CD4-positive, alpha-beta T cell treated with Interferon gamma for 1 hour (primary cell): ENCODE measurements at regions not wholly inside any gene's neighbourhood (a gene's known extent, or its start where the extent isn't known, plus 50 kb on each side); places are given as distances from the start of the nearest gene placed in this dataset.

Experiments
- DNase-seq: peaks from one replicate; pipeline ENCODE4 v3.0.0-alpha.2; 2020

DNA sequence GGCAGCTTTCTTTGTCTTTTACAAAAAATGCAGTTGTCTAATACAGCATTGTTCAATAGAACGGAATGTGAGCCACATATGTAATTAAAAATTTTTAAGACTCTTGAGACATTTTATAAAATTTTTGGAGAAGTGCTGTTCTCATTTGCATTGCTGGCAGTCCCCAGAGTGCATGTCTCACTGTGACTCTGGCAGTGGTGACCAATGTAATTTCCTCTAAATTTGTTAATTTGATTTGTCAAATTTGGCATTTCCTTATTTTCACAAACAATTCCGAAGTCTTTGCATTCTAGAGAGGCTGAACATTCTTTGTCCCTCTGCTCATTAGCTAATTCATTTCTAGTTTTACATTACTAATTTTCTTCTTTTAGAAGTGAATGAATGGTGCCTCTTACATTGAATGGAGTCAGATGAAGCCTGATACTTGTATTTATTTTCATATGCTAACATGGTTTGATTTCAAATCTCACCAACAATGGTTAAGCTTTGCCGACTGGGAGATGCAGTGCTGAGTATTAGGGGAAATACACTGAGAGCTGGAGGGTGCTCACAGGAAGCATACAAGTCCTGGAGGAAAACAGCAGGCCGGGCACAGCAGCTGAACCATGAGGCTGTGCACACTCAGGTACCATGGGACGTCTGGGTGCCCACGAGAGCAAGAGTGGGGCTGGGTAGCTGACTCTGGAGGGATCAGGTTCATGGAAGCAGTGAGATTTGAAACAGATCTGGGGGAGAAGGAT is 68.5 kb upstream of the ARMC2 start:
- DNase-seq = peak; percentile 7

DNA sequence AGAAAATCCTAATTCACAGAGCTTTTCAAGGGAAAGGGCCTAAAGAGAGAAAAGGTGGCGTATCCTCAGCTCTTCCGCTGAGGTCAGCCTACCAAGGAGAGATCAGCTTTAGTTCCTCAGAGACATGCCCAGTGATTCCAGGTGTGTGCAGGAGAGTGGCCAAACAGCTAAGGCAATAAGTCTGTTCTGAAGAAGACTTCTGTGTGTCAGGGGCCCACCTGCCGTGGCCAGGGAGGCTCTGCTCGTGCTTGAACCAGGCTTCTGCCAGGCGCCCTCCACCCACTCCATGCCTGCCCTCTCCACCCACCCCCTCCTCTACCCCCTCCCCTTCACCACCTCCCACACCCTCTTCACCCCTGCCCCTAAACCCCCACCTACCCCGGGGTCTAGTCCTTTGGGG is 67.4 kb upstream of the ARMC2 start:
- DNase-seq = no peak

DNA sequence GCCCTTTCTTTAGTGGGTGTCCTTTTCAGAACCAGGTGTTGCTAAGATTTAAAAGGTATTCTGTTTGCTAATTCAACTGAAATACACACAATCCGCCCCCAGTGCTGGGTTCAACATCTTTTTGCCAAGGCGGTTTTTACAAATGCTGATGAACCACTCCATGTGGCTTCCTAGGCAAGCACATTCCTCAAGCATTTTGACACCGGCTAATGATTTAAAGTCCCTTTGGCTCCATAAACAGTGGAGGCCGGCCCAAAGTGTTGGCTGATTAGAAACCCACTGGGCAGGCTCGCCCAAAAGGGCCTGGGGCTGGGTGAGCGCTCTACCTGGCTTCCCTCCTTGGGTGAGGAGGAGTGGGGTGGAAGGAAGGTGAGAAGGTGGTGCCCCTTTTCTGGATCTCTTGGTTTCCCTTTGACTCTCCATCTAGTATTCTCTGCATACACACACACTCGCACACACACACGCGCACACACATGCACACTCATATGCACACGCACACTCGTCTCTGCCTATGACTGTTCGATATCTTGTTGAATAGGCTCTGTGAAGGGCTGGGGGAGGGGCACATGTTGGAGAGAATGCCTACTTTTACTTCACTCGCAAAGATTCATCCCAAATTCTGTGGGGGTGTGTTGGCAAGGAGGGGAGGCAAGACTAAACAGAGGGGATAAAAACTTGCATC is 66.7 kb upstream of the ARMC2 start:
- no peak for DNase-seq

DNA sequence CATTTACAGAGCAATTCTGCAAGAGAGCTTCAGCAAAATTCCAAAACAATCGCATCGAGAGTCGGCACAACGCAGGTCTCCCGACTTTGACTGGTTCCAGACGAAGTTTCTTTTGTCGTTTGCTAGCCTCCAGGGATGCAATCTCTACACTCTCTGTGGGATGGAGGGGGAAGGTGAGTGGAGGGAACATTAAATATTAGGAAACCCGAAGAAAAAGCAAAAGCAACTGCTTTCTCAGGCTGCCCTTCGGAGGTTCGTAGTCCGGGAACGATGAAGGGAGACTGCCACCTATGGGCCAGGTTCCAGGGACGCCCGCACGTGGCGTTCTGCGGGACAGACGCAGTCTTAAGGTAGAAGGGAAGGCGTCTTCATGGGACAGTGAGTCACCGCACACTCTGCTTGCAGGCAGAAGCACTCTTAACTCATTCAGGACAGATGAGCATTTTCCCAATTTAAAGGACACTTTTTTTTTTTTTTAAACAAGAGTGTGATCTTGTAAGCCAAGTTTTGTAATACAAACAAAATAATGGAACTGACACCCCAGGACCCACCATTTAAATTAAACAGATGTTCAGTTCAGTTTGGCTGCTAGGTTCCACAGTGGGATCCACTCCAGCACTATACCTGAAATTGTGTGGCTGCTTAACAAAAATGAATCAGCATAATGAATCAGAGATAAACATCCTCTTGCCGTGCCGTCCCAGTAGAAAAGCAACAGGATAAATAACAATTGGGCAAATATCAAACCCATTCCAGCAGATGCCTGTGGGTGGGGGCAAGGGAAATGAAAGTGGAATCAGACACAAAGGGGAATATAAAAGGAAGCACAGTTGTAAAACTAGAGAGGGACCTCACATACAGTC is 65.8 kb upstream of the ARMC2 start:
- DNase-seq = peak; percentile 78

DNA sequence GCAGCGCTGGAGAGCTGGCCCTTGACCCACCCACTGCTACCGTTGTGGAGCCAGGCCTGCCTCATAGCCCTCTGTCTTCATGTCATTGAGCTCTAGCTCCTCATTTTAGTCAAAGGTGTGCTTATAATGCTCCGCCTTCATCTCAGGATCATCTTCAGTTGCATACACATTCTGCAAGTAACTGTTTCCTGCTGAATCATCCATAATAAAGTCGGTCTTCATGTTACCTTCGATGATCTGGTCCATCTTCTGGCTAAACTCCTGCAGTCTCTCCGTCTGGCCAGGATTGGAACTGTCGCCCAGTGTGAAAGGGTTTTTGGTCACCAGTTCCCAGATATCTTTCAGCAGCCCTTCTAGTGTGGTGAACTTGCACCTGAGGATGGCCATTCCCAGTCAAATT is 62.6 kb upstream of the ARMC2 start:
- DNase-seq = no peak

DNA sequence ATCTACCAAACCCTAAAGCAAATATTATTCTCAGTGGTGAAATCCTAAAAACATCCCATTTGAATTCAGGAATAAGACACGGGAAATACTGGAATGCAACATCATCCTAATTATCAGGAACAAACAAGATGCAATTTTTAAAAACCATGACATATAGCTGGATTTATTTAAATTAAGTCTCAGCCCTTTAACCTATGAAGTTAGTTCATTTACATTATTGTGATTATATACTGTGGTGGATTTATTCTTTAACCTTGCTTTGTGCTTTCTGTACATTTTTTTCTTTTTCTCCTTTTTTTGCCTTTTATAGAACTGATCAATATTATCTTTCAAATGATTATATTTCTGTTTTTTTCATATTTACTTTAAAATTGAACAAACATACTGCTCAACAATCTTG is 59.8 kb upstream of the ARMC2 start:
- DNase-seq = no peak

DNA sequence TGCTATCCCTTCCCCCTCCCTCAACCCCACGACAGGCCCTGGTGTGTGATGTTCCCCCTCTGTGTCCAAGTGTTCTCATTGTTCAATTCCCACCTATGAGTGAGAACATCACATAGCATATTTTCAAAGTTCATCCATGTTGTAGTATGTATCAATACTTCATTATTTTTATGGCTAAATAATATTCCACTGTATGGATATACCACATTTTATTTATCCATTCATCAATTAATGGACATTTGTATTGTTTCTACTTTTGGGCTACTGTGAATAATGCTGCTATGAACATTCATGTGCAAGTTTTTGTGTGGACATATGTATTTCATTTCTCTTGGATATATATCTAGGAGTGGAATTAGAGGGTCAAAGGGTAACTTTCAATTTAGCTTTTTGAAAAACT is 58.7 kb upstream of the ARMC2 start:
- no peak for DNase-seq

DNA sequence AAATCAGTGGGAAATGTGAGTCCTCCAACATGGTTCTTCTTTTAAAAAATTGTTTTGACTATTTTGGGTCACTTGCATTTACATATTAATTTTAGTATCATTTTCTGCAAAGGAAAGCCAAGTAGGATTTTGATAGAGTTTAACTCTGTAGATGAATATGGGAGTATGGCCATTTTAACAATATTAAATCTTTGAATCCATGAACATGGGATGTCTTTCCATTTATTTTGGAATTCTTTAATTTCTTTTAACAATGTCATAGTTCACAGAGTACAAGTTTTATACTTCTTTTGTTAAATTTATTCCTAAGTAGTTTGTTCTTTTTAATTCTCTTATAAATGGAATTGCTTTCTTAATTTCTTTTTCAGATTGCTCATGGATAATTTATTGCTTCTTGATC is 56.5 kb upstream of the ARMC2 start:
- no peak for DNase-seq

DNA sequence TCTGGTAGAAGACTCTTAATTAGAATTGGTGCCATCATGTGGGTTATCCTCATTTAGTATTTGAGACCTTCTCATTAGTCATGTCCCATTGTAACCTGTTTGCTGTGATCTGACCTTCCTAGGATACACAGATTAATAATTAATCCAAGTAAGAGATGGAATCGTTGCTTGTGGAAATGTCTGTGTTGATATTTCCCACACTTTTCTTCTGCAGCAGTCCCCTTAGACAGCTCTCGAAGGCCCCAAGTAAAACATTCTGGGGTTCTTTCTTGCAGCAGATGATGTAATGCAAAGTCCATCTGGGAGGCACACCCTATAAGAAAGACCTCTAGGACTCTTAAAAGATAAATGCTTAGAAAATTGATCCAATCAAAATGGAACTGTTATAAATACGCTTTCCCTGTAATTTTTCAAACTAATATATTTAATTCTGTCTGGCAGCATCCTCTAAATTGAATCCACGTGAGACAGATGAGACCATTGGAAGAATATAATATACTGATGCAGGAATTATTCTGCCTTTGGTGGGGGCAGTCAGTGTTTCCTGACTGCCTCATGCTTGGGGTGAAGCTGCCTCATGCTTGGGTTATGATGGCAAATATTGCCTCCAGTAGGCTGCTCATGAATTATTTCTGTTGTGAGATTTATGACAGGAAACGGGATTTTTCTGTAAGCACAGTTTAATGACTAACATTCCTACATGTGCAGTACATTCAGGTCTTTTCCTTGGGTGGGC is 54.5 kb upstream of the ARMC2 start:
- DNase-seq = no peak

DNA sequence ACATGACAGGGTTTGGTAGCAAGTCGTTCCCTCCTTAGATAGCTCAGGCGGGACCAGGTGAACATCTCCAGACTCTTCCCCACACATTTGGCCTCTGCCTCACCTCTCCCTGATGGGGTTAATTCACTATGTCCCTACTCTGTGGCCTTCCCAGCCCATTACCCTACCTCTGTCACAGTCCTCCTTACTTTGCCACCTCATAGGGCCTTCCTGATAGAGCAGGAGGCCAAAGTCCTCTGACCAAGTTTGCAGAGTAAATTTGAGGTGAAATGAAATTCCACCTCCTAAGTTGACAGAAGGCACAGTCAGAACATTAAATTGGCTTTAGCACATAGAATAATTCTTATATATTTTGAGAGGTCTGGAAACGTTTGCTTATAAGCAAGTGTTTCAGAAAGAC is 53.1 kb upstream of the ARMC2 start:
- DNase-seq = no peak

DNA sequence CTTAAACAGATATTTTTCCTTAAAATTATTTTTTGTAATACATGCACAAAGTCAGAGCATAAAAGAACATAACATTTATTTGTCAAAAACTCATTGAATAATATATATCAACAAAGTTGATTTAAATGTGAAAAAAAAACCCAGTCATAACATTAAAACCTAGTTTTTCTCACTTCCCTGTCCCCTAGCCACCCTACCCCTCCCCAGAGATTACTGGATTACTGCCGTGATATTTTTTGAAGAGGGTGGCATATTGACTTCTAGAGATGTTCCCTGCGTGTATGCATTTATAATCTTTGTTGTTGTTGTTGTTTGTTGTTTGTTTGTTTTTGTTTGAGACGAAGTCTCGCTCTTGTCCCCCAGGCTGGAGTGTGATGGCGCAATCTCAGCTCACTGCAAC is 52.4 kb upstream of the ARMC2 start:
- DNase-seq = no peak

DNA sequence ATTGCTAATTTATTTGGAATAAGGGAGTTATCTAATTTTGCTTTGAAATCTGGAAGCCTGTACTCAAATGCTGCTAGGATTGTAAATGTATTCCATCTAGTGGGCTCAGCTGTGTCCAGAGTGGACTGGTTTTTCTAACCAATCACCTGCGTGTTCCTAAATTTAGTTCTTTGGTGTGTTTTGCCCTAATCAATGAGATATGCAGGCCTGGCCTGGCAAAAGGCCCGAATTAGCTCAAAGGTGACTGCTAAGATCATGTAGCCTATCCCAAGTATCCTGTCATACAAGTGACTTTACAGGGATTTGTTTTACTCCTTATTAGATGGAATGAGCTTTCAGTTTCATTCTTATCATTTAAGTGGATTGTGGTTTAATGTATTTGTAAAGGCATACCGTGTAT is 51.3 kb upstream of the ARMC2 start:
- no peak for DNase-seq

DNA sequence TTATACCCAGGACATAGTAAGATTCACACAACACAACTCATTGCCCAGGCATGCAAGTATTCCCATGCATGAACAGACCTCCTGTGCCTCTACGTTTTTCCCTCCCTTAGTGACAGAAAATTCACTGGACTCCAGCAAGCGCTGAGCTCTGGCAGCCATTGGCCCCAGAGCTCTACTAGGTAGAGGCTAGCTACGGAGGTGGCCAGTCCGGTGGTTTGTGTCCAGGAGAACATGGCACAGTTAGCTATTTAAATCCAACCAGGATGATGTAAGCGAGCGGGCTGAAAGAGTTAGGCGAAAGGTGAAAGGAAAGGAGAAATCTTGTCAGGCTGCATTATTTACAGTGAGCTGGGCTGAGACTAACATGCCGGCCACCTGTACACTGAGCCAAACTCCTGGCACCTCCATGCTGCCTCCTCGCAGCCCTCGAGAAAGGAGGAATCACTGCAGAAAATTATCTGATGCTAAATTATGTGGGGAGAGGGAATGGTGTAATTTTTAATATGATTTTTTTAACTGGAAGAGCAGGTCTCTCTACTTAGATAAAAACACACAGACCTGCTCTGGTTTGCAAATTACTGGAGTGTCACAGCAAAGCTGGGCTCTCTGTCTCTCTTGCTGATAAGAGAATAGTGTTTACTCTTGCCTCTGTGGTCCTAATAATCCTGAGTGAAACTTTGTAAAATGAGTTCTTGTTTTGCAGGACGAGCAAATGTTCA is 50.1 kb upstream of the ARMC2 start:
- no peak for DNase-seq
